Trophoblast cell (in vitro differentiated cells and primary cell): ENCODE measurements at regions not wholly inside any gene's neighbourhood (a gene's known extent, or its start where the extent isn't known, plus 50 kb on each side); places are given as distances from the start of the nearest gene placed in this dataset.

Source experiments
- DNase-seq, 2 donors: peaks; one replicate each; pipeline ENCODE4 v3.0.0-alpha.2; 2016
- H2AFZ ChIP-seq: 2 replicates; pipeline ENCODE4 v1.6.1; 2013; ENCODE audit warnings: low read length, moderate library complexity, mild to moderate bottlenecking; ENCODE audit not compliant: insufficient read depth, poor library complexity
- H2AK5ac ChIP-seq: 2 replicates; pipeline ENCODE4 v1.6.1; 2013; ENCODE audit warnings: mild to moderate bottlenecking, low read length
- H2BK120ac ChIP-seq: 2 replicates; pipeline ENCODE4 v1.6.1; 2013; ENCODE audit warnings: low read length, mild to moderate bottlenecking, moderate library complexity; ENCODE audit not compliant: insufficient read depth, poor library complexity
- H2BK12ac ChIP-seq: 2 replicates; pipeline ENCODE4 v1.6.1; 2013; ENCODE audit warnings: mild to moderate bottlenecking, low read length, moderate library complexity
- H2BK5ac ChIP-seq: 2 replicates; pipeline ENCODE4 v1.6.1; 2013; ENCODE audit warnings: low read length, low read depth, moderate library complexity, mild to moderate bottlenecking; ENCODE audit not compliant: poor library complexity
- H3K14ac ChIP-seq: 2 replicates; pipeline ENCODE4 v1.6.1; 2013; ENCODE audit warnings: mild to moderate bottlenecking, low read length
- H3K18ac ChIP-seq: 2 replicates; pipeline ENCODE4 v1.6.1; 2013; ENCODE audit warnings: mild to moderate bottlenecking, low read length
- H3K23ac ChIP-seq: 2 replicates; pipeline ENCODE4 v1.6.1; 2013; ENCODE audit warnings: low read length
- H3K27ac ChIP-seq: 2 replicates; pipeline ENCODE4 v1.5.1; 2013; ENCODE audit warnings: low read depth, mild to moderate bottlenecking, inconsistent platforms, low read length, moderate library complexity
- H3K27me3 ChIP-seq: 2 replicates; pipeline ENCODE4 v1.6.1; 2013; ENCODE audit warnings: inconsistent platforms, mild to moderate bottlenecking, low read length, moderate library complexity; ENCODE audit not compliant: insufficient read depth
- H3K36me3 ChIP-seq, 2 experiments: 1 replicate in 1 of 2; 2 replicates in 1 of 2; pipeline ENCODE4 v1.6.1; 2013; ENCODE audit warnings: low read length in 2 of 2, mild to moderate bottlenecking in 2 of 2, moderate library complexity in 1 of 2; ENCODE audit not compliant: insufficient read depth in 2 of 2, control insufficient read depth in 1 of 2
- H3K4ac ChIP-seq: 2 replicates; pipeline ENCODE4 v1.6.1; 2013; ENCODE audit warnings: low read depth, mild to moderate bottlenecking, low read length, moderate library complexity
- H3K4me1 ChIP-seq, 2 experiments: 1 replicate in 1 of 2; 2 replicates in 1 of 2; pipeline ENCODE4 v1.6.1; 2013; ENCODE audit warnings: low read length in 2 of 2, mild to moderate bottlenecking in 2 of 2, moderate library complexity in 1 of 2; ENCODE audit not compliant: insufficient read depth in 2 of 2, control insufficient read depth in 1 of 2
- H3K4me2 ChIP-seq: 2 replicates; pipeline ENCODE4 v1.6.1; 2013; ENCODE audit warnings: inconsistent platforms, mild to moderate bottlenecking, low read length, moderate library complexity
- H3K4me3 ChIP-seq: 2 replicates; pipeline ENCODE4 v1.5.1; 2013; ENCODE audit warnings: mild to moderate bottlenecking, low read depth, low read length, inconsistent platforms
- H3K79me1 ChIP-seq: one replicate; pipeline ENCODE4 v1.6.1; 2013; ENCODE audit warnings: low read length
- H3K79me2 ChIP-seq: 2 replicates; pipeline ENCODE4 v1.6.1; 2013; ENCODE audit warnings: low read length, mild to moderate bottlenecking; ENCODE audit not compliant: control insufficient read depth, insufficient read depth, poor library complexity
- H3K9ac ChIP-seq: 2 replicates; pipeline ENCODE4 v1.6.1; 2013; ENCODE audit warnings: mild to moderate bottlenecking, low read length
- H3K9me3 ChIP-seq: 2 replicates; pipeline ENCODE4 v1.6.1; 2013; ENCODE audit warnings: low read depth, mild to moderate bottlenecking, control low read depth, inconsistent platforms, low read length; ENCODE audit not compliant: insufficient read depth
- H4K12ac ChIP-seq: 2 replicates; pipeline ENCODE4 v1.6.1; 2013; ENCODE audit warnings: low read depth, mild to moderate bottlenecking, low read length, moderate library complexity
- H4K8ac ChIP-seq: 2 replicates; pipeline ENCODE4 v1.6.1; 2013; ENCODE audit warnings: low read depth, mild to moderate bottlenecking, low read length, moderate library complexity
- H4K91ac ChIP-seq: one replicate; pipeline ENCODE4 v1.6.1; 2013; ENCODE audit warnings: low read depth, mild to moderate bottlenecking, low read length, moderate library complexity
- WGBS: extraction: QIAGEN DNeasy Blood & Tissue Kit; methylation state at CpG from one replicate; pipeline ENCODE4 v1.1.7; 2013; ENCODE audit warnings: missing lambda C conversion rate; ENCODE audit not compliant: insufficient read length, insufficient coverage; ENCODE audit errors: extremely low coverage; 5-methylcytosine and 5-hydroxymethylcytosine counted together

GRCh38 chr2:136612079-136612478 lies 153.3 kb upstream of the THSD7B start:
- WGBS = no CpG with 5 or more reads among the region's 3 CpGs
- no peak overlapping the region for H4K91ac ChIP-seq
- H3K4me3 ChIP-seq = no peak overlapping the region
- no peaks in the 10 kb centered on the region for H3K36me3 ChIP-seq
- DNase-seq = no peak
- no peak overlapping the region for H3K4ac ChIP-seq
- H2BK120ac ChIP-seq = no peak overlapping the region
- no peaks in the 10 kb centered on the region for H3K9me3 ChIP-seq
- H2BK12ac ChIP-seq = no peak overlapping the region
- H3K27me3 ChIP-seq = no peaks in the 10 kb centered on the region
- H3K27ac ChIP-seq = no peak overlapping the region
- H4K12ac ChIP-seq = no peak overlapping the region
- no peak overlapping the region for H2AFZ ChIP-seq
- H4K8ac ChIP-seq = no peak overlapping the region
- H2AK5ac ChIP-seq = no peak overlapping the region
- no peaks in the 10 kb centered on the region for H3K4me1 ChIP-seq
- H3K4me2 ChIP-seq = no peak overlapping the region
- no peaks in the 10 kb centered on the region for H3K79me2 ChIP-seq
- no peaks in the 10 kb centered on the region for H3K79me1 ChIP-seq
- no peak overlapping the region for H2BK5ac ChIP-seq
- no peak overlapping the region for H3K9ac ChIP-seq
- H3K14ac ChIP-seq = no peak overlapping the region
- no peak overlapping the region for H3K23ac ChIP-seq
- H3K18ac ChIP-seq = no peak overlapping the region

DNA sequence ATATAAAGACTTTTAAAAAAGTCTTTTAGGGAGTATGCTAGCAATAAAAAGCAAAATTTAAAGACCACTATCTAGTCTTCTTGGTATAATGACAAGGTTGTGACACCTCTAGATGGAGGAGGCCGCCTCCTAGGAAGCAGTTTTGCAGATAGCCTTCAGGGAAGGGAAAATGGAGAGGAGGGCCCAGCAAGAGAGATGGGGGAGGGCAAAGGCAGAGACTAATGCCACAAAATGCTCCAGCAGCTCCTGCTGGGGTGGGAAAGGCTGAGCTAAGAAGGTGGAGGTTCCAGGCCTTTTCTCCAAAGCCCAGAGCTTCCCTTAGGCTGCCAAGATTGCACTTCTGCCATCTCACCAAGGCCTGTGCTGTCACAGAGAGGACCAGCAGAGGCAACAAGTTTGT lies 153.9 kb upstream of the THSD7B start:
- Histone ChIP-seq H2AFZ (no peak overlapping the region), H3K9me3 (no peaks in the 10 kb centered on the region), H3K4ac (no peak overlapping the region), H3K27me3 (no peaks in the 10 kb centered on the region), H2BK120ac (no peak overlapping the region), H3K79me2 (no peaks in the 10 kb centered on the region), H4K12ac (no peak overlapping the region), H2BK12ac (no peak overlapping the region), H3K4me3 (no peak overlapping the region), H4K91ac (no peak overlapping the region), H3K79me1 (no peaks in the 10 kb centered on the region), H3K4me2 (no peak overlapping the region), H4K8ac (no peak overlapping the region), H3K23ac (no peak overlapping the region), H2AK5ac (no peak overlapping the region), H3K27ac (no peak overlapping the region), H2BK5ac (no peak overlapping the region), H3K4me1 (no peaks in the 10 kb centered on the region), H3K14ac (no peak overlapping the region), H3K36me3 (no peaks in the 10 kb centered on the region), H3K18ac (no peak overlapping the region), H3K9ac (no peak overlapping the region)
- WGBS = no CpG with 5 or more reads among the region's 1 CpG
- no peak for DNase-seq

- H3K4me1 ChIP-seq = no peaks in the 10 kb centered on the region
- no peaks in the 10 kb centered on the region for H3K9me3 ChIP-seq
- H3K27me3 ChIP-seq = no peaks in the 10 kb centered on the region
- no peak overlapping the region for H2BK5ac ChIP-seq
- no peak overlapping the region for H3K27ac ChIP-seq
- no peak overlapping the region for H3K4me2 ChIP-seq
- H4K91ac ChIP-seq = no peak overlapping the region
- H2AK5ac ChIP-seq = no peak overlapping the region
- H2AFZ ChIP-seq = no peak overlapping the region
- no peak overlapping the region for H4K12ac ChIP-seq
- H3K23ac ChIP-seq = no peak overlapping the region
- H3K79me1 ChIP-seq = no peaks in the 10 kb centered on the region
- no peak overlapping the region for H2BK120ac ChIP-seq
- DNase-seq = peak; percentile 9 to 52
- no CpG with 5 or more reads among the region's 4 CpGs for WGBS
- no peak overlapping the region for H3K18ac ChIP-seq
- H3K4me3 ChIP-seq = no peak overlapping the region
- H3K36me3 ChIP-seq = no peaks in the 10 kb centered on the region
- no peak overlapping the region for H2BK12ac ChIP-seq
- H3K14ac ChIP-seq = no peak overlapping the region
- H3K9ac ChIP-seq = no peak overlapping the region
- H4K8ac ChIP-seq = no peak overlapping the region
- no peak overlapping the region for H3K4ac ChIP-seq
- no peaks in the 10 kb centered on the region for H3K79me2 ChIP-seq
Observed at GRCh38 chr2:136582628-136583205, 182.6 kb upstream of the THSD7B start.

- Histone ChIP-seq H3K4me2 (no peak overlapping the region), H3K4ac (no peak overlapping the region), H2AFZ (no peak overlapping the region), H4K91ac (no peak overlapping the region), H4K8ac (no peak overlapping the region), H3K79me1 (no peaks in the 10 kb centered on the region), H3K4me3 (no peak overlapping the region), H2AK5ac (no peak overlapping the region), H3K14ac (no peak overlapping the region), H3K9me3 (no peaks in the 10 kb centered on the region), H2BK5ac (no peak overlapping the region), H4K12ac (no peak overlapping the region), H2BK120ac (no peak overlapping the region), H3K36me3 (no peaks in the 10 kb centered on the region), H3K18ac (no peak overlapping the region), H2BK12ac (no peak overlapping the region), H3K79me2 (no peaks in the 10 kb centered on the region), H3K27me3 (no peaks in the 10 kb centered on the region), H3K27ac (no peak overlapping the region), H3K4me1 (no peaks in the 10 kb centered on the region), H3K9ac (no peak overlapping the region), H3K23ac (no peak overlapping the region)
- no peak for DNase-seq
- WGBS = no CpG with 5 or more reads among the region's 2 CpGs
Observed at GRCh38 chr2:136572335-136572734, 193.0 kb upstream of the THSD7B start.
